CD4-positive, alpha-beta memory T cell (primary cell): ENCODE measurements at regions not wholly inside any gene's neighbourhood (a gene's known extent, or its start where the extent isn't known, plus 50 kb on each side); places are given as distances from the start of the nearest gene placed in this dataset.
A peak's percentile ranks its signal among the peaks of the same experiment; 100 is the strongest.

Experiments used
- CTCF ChIA-PET: fragments of 350-600 bp; sonication (Branson Sonifier 250); formaldehyde crosslinking; loops from one replicate; lab custom pipeline; 2021; ENCODE audit warnings: inconsistent platforms; ENCODE audit not compliant: partially characterized antibody; lab: Charles Lee
- POLR2A ChIA-PET: fragments of 350-600 bp; sonication (Branson Sonifier 250); formaldehyde crosslinking; loops from one replicate; lab custom pipeline; 2021; ENCODE audit not compliant: partially characterized antibody; lab: Charles Lee
- DNase-seq, 5 donors: peaks; one replicate each; pipeline versions ENCODE4 v3.0.0 to v3.0.0-alpha.2; 2020 to 2022; ENCODE audit warnings: mixed read lengths in 1 of 5
- H3K27ac ChIP-seq: one replicate; pipeline ENCODE4 v1.7.0; 2013; ENCODE audit warnings: low read depth, low read length
- H3K27me3 ChIP-seq: 2 replicates; pipeline ENCODE4 v1.7.0; 2013; ENCODE audit warnings: mild to moderate bottlenecking, low read length, moderate library complexity; ENCODE audit not compliant: insufficient read depth
- H3K36me3 ChIP-seq: 2 replicates; pipeline ENCODE4 v1.7.0; 2013; ENCODE audit warnings: mild to moderate bottlenecking, low read length, moderate library complexity; ENCODE audit not compliant: insufficient read depth
- H3K4me1 ChIP-seq: 2 replicates; pipeline ENCODE4 v1.7.0; 2013; ENCODE audit warnings: mild to moderate bottlenecking, low read length, moderate library complexity; ENCODE audit not compliant: insufficient read depth
- H3K4me3 ChIP-seq, 2 donors: one replicate each; pipeline ENCODE4 v1.7.0; 2013; ENCODE audit warnings: low read length in 2 of 2, mild to moderate bottlenecking in 1 of 2
- H3K9me3 ChIP-seq, 2 donors: one replicate each; pipeline ENCODE4 v1.7.0; 2013; ENCODE audit warnings: low read length in 2 of 2, control low read depth in 1 of 2; ENCODE audit not compliant: control insufficient read depth in 1 of 2
- H3K27ac Mint-ChIP-seq, 7 donors: one replicate each; pipeline ENCODE4 v1.8.0; 2020 to 2021; ENCODE audit warnings: mixed read lengths in 7 of 7, mild to moderate bottlenecking in 6 of 7, inconsistent platforms in 3 of 7, moderate library complexity in 3 of 7
- H3K27me3 Mint-ChIP-seq, 2 donors: one replicate each; pipeline ENCODE4 v1.8.0; 2020 to 2021; ENCODE audit warnings: mixed read lengths in 2 of 2
- H3K36me3 Mint-ChIP-seq, 2 donors: one replicate each; pipeline ENCODE4 v1.8.0; 2020 to 2021; ENCODE audit warnings: mixed read lengths in 2 of 2, inconsistent platforms in 1 of 2, mild to moderate bottlenecking in 1 of 2
- H3K4me1 Mint-ChIP-seq, 4 donors: one replicate each; pipeline ENCODE4 v1.8.0; 2020 to 2021; ENCODE audit warnings: mixed read lengths in 4 of 4, mild to moderate bottlenecking in 1 of 4
- H3K4me3 Mint-ChIP-seq, 8 donors: one replicate each; pipeline ENCODE4 v1.8.0; 2020 to 2021; ENCODE audit warnings: mixed read lengths in 8 of 8, mild to moderate bottlenecking in 7 of 8, moderate library complexity in 6 of 8, inconsistent platforms in 3 of 8
- H3K9me3 Mint-ChIP-seq, 8 donors: one replicate each; pipeline ENCODE4 v1.8.0; 2020 to 2021; ENCODE audit warnings: mixed read lengths in 8 of 8, mild to moderate bottlenecking in 5 of 8, inconsistent platforms in 3 of 8, moderate library complexity in 1 of 8
- intact Hi-C: fragments of 100-400 bp; cut with micrococcal nuclease; formaldehyde crosslinking; loops from one replicate; pipeline ENCODE4 v1.15.1; 2023

DNA sequence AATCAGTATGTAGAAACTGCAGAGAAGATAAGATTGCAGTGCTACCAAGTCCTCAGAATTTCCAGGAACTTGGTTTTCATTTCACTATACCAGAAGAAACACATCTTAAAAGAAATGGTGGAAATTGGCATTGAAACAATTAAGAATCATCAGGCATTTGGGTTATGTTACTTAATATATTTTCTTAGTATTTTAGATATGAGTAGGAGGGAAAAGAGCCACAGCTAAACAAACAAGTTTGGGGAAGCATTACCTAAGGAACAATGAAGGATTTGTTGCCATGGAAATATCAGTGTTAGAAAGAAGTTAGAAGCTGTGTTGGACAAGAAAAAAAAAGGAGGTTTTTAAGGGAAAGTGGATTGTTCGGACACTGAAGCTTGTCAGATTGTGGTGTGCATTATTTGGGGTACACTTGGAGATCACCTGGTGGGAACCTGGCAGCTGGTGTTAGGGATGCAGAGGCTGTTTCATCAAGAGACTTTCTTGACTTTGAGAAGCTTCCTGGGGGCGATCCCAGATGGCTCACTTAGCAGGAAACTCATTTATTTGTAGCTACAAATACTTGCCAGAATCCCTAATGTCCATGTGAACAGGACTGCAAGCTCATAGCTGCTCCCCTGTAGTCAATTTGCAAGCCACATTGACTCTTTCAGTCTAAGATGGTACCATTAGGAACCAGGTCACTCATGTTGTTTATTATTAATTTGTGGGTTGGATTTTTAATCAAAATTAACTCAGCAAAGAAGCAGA, 246.7 kb downstream of the RFC3 start:
- H3K9me3 Mint-ChIP-seq = peaks cover 0 to 5% (median 1%) of the 10 kb centered on the region in 8 donors
- no peak overlapping the region for H3K4me3 ChIP-seq
- H3K36me3 Mint-ChIP-seq = no peaks in the 10 kb centered on the region
- H3K27me3 ChIP-seq = no peaks in the 10 kb centered on the region
- no peaks in the 10 kb centered on the region for H3K27me3 Mint-ChIP-seq
- no peak overlapping the region for H3K27ac ChIP-seq
- H3K4me1 Mint-ChIP-seq = no peaks in the 10 kb centered on the region
- no peaks in the 10 kb centered on the region for H3K36me3 ChIP-seq
- no peak for DNase-seq
- no peak overlapping the region for H3K4me3 Mint-ChIP-seq
- ChIA-PET POLR2A (no interaction called here), CTCF (no interaction called here)
- no peaks in the 10 kb centered on the region for H3K4me1 ChIP-seq
- no peaks in the 10 kb centered on the region for H3K9me3 ChIP-seq
- no peak overlapping the region for H3K27ac Mint-ChIP-seq
- intact Hi-C loops = no loop called here

- no peaks in the 10 kb centered on the region for H3K4me1 Mint-ChIP-seq
- H3K36me3 Mint-ChIP-seq = no peaks in the 10 kb centered on the region
- H3K27ac Mint-ChIP-seq = no peak overlapping the region
- CTCF ChIA-PET = no interaction called here
- intact Hi-C loops = no loop called here
- Histone ChIP-seq H3K27me3 (no peaks in the 10 kb centered on the region), H3K36me3 (no peaks in the 10 kb centered on the region), H3K4me1 (no peaks in the 10 kb centered on the region), H3K9me3 (no peaks in the 10 kb centered on the region), H3K27ac (no peak overlapping the region), H3K4me3 (no peak overlapping the region)
- DNase-seq = no peak
- no peaks in the 10 kb centered on the region for H3K27me3 Mint-ChIP-seq
- POLR2A ChIA-PET = no interaction called here
- peaks cover 0 to 5% (median 0%) of the 10 kb centered on the region in 8 donors for H3K9me3 Mint-ChIP-seq
- H3K4me3 Mint-ChIP-seq = no peak overlapping the region
Observed at GRCh38 chr13:34065928-34066327, 248.0 kb downstream of the RFC3 start.

GRCh38 chr13:34066344-34066743, 248.4 kb downstream of the RFC3 start:
- Mint-ChIP-seq H3K27ac (peak overlapping the region in 1 of 7 donors; percentile 25), H3K36me3 (no peaks in the 10 kb centered on the region), H3K27me3 (no peaks in the 10 kb centered on the region), H3K4me3 (no peak overlapping the region), H3K4me1 (no peaks in the 10 kb centered on the region), H3K9me3 (peaks cover 0 to 5% (median 0%) of the 10 kb centered on the region in 8 donors)
- no peak for DNase-seq
- no peak overlapping the region for H3K27ac ChIP-seq
- intact Hi-C loops = no loop called here
- POLR2A ChIA-PET = no interaction called here
- H3K9me3 ChIP-seq = no peaks in the 10 kb centered on the region
- H3K27me3 ChIP-seq = no peaks in the 10 kb centered on the region
- no peaks in the 10 kb centered on the region for H3K4me1 ChIP-seq
- H3K4me3 ChIP-seq = no peak overlapping the region
- H3K36me3 ChIP-seq = no peaks in the 10 kb centered on the region
- CTCF ChIA-PET = no interaction called here

DNA sequence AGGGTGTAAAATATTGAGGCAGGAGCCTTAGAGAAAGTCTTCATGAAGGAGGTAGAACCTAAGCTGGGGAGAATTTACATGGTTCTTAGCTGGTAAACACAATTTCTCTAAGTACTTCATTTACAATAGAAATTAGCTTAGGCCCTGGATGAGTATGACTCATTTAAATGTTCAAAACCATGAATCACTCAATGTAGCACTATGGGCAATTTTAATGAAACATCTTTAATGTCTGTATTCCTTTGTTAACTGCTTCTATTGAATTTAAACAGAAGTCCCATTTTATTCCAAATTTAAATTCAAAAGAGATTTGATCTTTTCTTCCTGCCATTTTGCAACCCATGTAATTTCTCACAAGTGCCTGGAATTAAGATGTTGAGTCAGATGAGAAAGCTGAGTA, 252.1 kb downstream of the RFC3 start:
- intact Hi-C loops = no loop called here
- H3K4me1 ChIP-seq = no peaks in the 10 kb centered on the region
- POLR2A ChIA-PET = no interaction called here
- no peaks in the 10 kb centered on the region for H3K4me1 Mint-ChIP-seq
- no peak overlapping the region for H3K27ac Mint-ChIP-seq
- no peak for DNase-seq
- no peak overlapping the region for H3K27ac ChIP-seq
- H3K36me3 Mint-ChIP-seq = no peaks in the 10 kb centered on the region
- H3K36me3 ChIP-seq = no peaks in the 10 kb centered on the region
- H3K9me3 Mint-ChIP-seq = peaks cover 0 to 10% (median 3%) of the 10 kb centered on the region in 8 donors
- H3K27me3 ChIP-seq = no peaks in the 10 kb centered on the region
- H3K4me3 Mint-ChIP-seq = no peak overlapping the region
- no peaks in the 10 kb centered on the region for H3K27me3 Mint-ChIP-seq
- no peak overlapping the region for H3K4me3 ChIP-seq
- CTCF ChIA-PET = no interaction called here
- H3K9me3 ChIP-seq = no peaks in the 10 kb centered on the region

DNA sequence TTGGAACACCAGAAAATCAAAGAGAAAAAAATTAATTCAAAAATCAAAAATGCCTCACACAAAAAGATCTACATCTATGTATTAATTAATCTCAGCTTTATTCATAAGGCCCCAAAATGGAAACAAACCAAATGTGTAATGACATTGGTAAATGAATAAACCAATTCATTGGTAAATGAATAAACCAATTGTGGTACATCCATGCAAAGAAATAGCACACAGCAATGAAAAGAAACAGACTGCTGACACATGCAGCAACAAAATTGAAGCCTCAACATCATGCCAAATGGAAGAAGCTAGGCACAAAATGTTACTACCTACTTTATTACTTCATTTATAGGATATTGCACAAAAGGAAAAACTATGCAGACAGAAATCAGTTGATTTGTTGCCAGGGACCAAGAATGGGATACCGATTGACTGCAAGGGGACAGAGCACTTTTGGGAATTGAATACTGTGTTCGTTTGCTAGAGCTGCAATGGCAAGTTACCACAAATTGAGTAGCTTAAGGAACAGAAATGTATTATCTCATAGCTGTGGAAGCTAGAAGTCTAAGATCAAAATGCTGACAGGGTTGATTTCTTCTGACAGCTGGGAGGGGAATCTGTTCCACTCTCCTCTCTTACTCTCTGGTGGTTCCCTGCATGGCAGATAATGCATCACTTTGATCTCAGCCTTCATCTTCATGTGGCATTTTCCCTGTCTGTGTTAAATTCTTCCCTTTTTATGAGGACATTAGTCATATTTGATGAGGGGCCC, 252.8 kb downstream of the RFC3 start:
- H3K27ac ChIP-seq = no peak overlapping the region
- H3K36me3 Mint-ChIP-seq = no peaks in the 10 kb centered on the region
- H3K4me1 ChIP-seq = no peaks in the 10 kb centered on the region
- no peak overlapping the region for H3K27ac Mint-ChIP-seq
- no peak for DNase-seq
- H3K27me3 ChIP-seq = no peaks in the 10 kb centered on the region
- POLR2A ChIA-PET = no interaction called here
- intact Hi-C loops = no loop called here
- no peak overlapping the region for H3K4me3 ChIP-seq
- CTCF ChIA-PET = no interaction called here
- H3K9me3 ChIP-seq = no peaks in the 10 kb centered on the region
- no peak overlapping the region for H3K4me3 Mint-ChIP-seq
- no peaks in the 10 kb centered on the region for H3K4me1 Mint-ChIP-seq
- H3K9me3 Mint-ChIP-seq = peaks cover 0 to 10% (median 3%) of the 10 kb centered on the region in 8 donors
- H3K36me3 ChIP-seq = no peaks in the 10 kb centered on the region
- H3K27me3 Mint-ChIP-seq = no peaks in the 10 kb centered on the region

DNA sequence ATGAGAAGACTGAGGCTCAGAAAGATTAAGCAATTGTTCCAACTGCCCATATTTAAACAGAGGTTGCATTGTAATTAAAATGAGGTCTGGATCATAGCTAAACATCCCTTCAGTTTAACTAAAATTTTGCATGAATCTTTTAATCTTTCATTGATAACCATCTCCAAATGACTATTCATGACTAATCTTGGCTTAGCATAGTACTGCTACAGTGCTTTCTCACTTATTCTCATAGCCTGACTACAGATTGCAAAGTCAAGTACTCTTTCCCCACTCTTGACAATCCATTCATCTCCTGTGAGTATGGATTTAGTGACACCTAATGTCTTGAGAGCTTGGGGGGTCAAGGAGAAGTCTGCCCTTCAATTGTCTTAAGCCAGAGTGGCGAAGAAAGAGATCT, 258.4 kb downstream of the RFC3 start:
- DNase-seq = no peak
- Histone ChIP-seq H3K4me3 (no peak overlapping the region), H3K36me3 (no peaks in the 10 kb centered on the region), H3K27me3 (no peaks in the 10 kb centered on the region), H3K9me3 (no peaks in the 10 kb centered on the region), H3K27ac (no peak overlapping the region), H3K4me1 (no peaks in the 10 kb centered on the region)
- no peak overlapping the region for H3K27ac Mint-ChIP-seq
- no peaks in the 10 kb centered on the region for H3K27me3 Mint-ChIP-seq
- intact Hi-C loops = no loop called here
- peaks cover 0 to 7% (median 2%) of the 10 kb centered on the region in 8 donors for H3K9me3 Mint-ChIP-seq
- no peaks in the 10 kb centered on the region for H3K36me3 Mint-ChIP-seq
- ChIA-PET CTCF (no interaction called here), POLR2A (no interaction called here)
- H3K4me1 Mint-ChIP-seq = no peaks in the 10 kb centered on the region
- H3K4me3 Mint-ChIP-seq = no peak overlapping the region

- Mint-ChIP-seq H3K27me3 (no peaks in the 10 kb centered on the region), H3K4me3 (no peak overlapping the region), H3K4me1 (no peaks in the 10 kb centered on the region), H3K36me3 (no peaks in the 10 kb centered on the region), H3K27ac (no peak overlapping the region), H3K9me3 (peaks cover 0 to 7% (median 1%) of the 10 kb centered on the region in 8 donors)
- Histone ChIP-seq H3K27me3 (no peaks in the 10 kb centered on the region), H3K4me1 (no peaks in the 10 kb centered on the region), H3K36me3 (no peaks in the 10 kb centered on the region), H3K27ac (no peak overlapping the region), H3K9me3 (no peaks in the 10 kb centered on the region), H3K4me3 (no peak overlapping the region)
- DNase-seq = no peak
- CTCF ChIA-PET = no interaction called here
- POLR2A ChIA-PET = no interaction called here
- intact Hi-C loops = no loop called here
Observed at GRCh38 chr13:34076943-34077703, 259.2 kb downstream of the RFC3 start.
